ENCODE measurements at regions not wholly inside any gene's neighbourhood (a gene's known extent, or its start where the extent isn't known, plus 50 kb on each side); places are given as distances from the start of the nearest gene placed in this dataset.

DNA sequence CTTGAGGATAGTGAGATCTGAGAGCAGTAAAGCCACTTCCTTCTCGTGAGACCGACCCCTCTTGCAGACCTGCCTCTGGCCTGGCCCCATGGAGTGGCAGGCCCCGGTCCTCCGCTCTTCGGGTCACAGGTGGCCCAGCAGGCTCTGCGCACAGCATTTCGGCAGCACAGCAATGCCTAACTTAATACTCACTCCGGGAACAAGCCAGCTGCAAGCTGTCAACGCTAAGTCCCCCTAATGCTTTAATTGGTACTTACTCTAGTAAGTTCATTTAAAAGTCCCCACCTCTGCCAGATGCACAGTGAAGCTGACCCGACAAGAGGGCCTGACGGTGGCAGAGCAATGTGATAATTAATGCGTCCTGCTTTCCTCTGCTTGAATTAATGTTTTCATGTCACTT, 349.3 kb upstream of the B3GAT1 start:
- no peak for ATAC-seq
- no peak for TF ChIP-seq ESRRG (CRISPR knock-in tag; IDR thresholded peaks at IDR 0.05)
- no peak for TF ChIP-seq PATZ1 (CRISPR knock-in tag; IDR thresholded peaks at IDR 0.05; ENCODE audit: borderline replicate concordance)

DNA sequence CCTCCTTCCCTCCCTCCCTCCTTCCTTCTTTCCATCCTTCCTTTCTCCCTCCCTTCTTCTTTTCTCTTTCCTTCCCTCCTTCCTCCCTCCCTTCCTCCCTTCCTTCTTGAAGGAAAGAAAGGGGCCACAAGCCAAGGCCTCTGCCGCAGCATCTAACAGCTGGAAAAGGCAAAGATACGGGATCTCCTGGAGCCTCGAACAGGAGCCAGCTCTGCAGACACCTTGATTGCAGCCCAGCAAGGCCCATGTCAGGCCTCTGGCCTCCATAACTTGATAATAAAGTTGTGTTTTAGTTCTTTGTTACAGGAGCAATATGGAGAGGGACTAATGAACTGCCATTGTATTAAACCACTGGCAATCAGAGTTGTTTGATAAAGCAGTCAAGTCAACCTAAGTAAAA, 348.9 kb upstream of the B3GAT1 start:
- no peak for ATAC-seq
- TF ChIP-seq TCF4 (CRISPR knock-in tag; IDR thresholded peaks at IDR 0.05; ENCODE audit: borderline replicate concordance) (no peak), CSRNP3 (CRISPR knock-in tag; IDR thresholded peaks at IDR 0.05) (no peak), BACH2 (CRISPR knock-in tag; IDR thresholded peaks at IDR 0.05; ENCODE audit: borderline replicate concordance) (no peak), ZNF565 (CRISPR knock-in tag; conservative IDR thresholded peaks at IDR 0.05; ENCODE audit: low read depth) (no peak), PATZ1 (CRISPR knock-in tag; IDR thresholded peaks at IDR 0.05; ENCODE audit: borderline replicate concordance) (no peak)

GRCh38 chr11:134760299-134760698, 348.3 kb upstream of the B3GAT1 start:
- no peak for ATAC-seq
- TF ChIP-seq TSHZ2 (CRISPR knock-in tag; IDR thresholded peaks at IDR 0.05) (no peak), ZFP3 (CRISPR knock-in tag; IDR thresholded peaks at IDR 0.05) (no peak), ZNF8 (CRISPR knock-in tag; IDR thresholded peaks at IDR 0.05) (no peak), ZC3H10 (CRISPR knock-in tag; IDR thresholded peaks at IDR 0.05) (no peak), BACH2 (CRISPR knock-in tag; IDR thresholded peaks at IDR 0.05; ENCODE audit: borderline replicate concordance) (no peak)

GRCh38 chr11:134759855-134760254, 347.8 kb upstream of the B3GAT1 start:
- TF ChIP-seq TCF4 (CRISPR knock-in tag; IDR thresholded peaks at IDR 0.05; ENCODE audit: borderline replicate concordance) (no peak), PPARA (CRISPR knock-in tag; IDR thresholded peaks at IDR 0.05; ENCODE audit: borderline replicate concordance) (no peak), ZNF70 (CRISPR knock-in tag; IDR thresholded peaks at IDR 0.05) (no peak), ISL1 (CRISPR knock-in tag; IDR thresholded peaks at IDR 0.05) (no peak), ZNF565 (CRISPR knock-in tag; conservative IDR thresholded peaks at IDR 0.05; ENCODE audit: low read depth) (no peak), PATZ1 (CRISPR knock-in tag; IDR thresholded peaks at IDR 0.05; ENCODE audit: borderline replicate concordance) (no peak), ARNTL (CRISPR knock-in tag; IDR thresholded peaks at IDR 0.05; ENCODE audit: borderline replicate concordance, low read depth) (no peak), RARB (CRISPR knock-in tag; IDR thresholded peaks at IDR 0.05) (no peak), ZFP3 (CRISPR knock-in tag; IDR thresholded peaks at IDR 0.05) (no peak)
- TF ChIP-seq, protein P1, sequence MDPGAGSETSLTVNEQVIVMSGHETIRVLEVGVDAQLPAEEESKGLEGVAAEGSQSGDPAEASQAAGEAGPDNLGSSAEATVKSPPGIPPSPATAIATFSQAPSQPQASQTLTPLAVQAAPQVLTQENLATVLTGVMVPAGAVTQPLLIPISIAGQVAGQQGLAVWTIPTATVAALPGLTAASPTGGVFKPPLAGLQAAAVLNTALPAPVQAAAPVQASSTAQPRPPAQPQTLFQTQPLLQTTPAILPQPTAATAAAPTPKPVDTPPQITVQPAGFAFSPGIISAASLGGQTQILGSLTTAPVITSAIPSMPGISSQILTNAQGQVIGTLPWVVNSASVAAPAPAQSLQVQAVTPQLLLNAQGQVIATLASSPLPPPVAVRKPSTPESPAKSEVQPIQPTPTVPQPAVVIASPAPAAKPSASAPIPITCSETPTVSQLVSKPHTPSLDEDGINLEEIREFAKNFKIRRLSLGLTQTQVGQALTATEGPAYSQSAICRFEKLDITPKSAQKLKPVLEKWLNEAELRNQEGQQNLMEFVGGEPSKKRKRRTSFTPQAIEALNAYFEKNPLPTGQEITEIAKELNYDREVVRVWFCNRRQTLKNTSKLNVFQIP (CRISPR knock-in tag; IDR thresholded peaks at IDR 0.05; ENCODE audit: borderline replicate concordance, low read depth): no peak
- ATAC-seq: no peak
